Stimulated activated naive CD8-positive, alpha-beta T cell treated with anti-CD3 and anti-CD28 coated beads, Interleukin-15, Interleukin-2, amounts not matched to agents 100 ng/mL and 50 ng/mL, for 24 hours (primary cell): ENCODE measurements at regions not wholly inside any gene's neighbourhood (a gene's known extent, or its start where the extent isn't known, plus 50 kb on each side); places are given as distances from the start of the nearest gene placed in this dataset.

Source experiments
- H3K27ac Mint-ChIP-seq: one replicate; pipeline ENCODE4 v1.8.0; 2021; ENCODE audit warnings: mild to moderate bottlenecking, mixed read lengths
- H3K27me3 Mint-ChIP-seq: one replicate; pipeline ENCODE4 v1.8.0; 2021; ENCODE audit warnings: mixed read lengths
- H3K36me3 Mint-ChIP-seq: one replicate; pipeline ENCODE4 v1.8.0; 2021; ENCODE audit warnings: low read depth, mixed read lengths
- H3K4me1 Mint-ChIP-seq: one replicate; pipeline ENCODE4 v1.8.0; 2021; ENCODE audit warnings: low read depth, mixed read lengths
- H3K4me3 Mint-ChIP-seq: one replicate; pipeline ENCODE4 v1.8.0; 2021; ENCODE audit warnings: mild to moderate bottlenecking, mixed read lengths
- H3K9me3 Mint-ChIP-seq: one replicate; pipeline ENCODE4 v1.8.0; 2021; ENCODE audit warnings: mixed read lengths

DNA sequence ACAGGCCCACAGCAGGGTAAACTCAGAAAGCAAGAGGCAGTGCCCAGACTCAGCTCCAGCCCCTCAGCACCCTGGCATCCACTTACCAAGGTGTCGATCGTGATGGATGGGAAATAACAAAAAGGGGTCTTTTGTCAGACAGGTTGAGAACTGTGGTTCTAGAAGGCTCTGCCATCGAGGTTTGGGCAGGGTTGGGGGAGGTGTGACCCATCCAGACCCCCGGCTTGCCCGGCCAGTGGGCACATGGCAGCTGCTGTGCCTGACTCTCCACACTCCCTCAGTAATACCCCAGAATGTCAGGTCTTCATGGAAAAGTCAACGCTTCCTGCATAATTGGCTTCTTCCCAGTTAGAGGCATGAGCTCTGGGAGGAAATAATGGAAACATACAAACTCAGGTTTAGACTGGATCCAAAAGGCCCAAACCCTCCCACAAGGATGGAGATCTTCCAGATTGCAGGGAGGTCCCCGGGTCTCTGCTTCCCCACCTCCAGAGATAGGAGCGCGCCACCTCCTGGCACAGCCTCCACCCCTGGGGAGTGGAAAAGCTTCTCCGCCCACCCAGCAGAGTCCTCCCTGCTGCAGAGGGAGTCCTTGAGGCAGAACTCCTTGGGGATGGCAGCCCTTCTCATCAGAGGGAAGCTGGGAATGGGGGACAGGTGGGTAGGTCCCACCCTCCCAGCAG lies 149.8 kb upstream of the IQSEC1 start:
- Mint-ChIP-seq H3K4me1 (no peaks in the 10 kb centered on the region), H3K4me3 (no peak overlapping the region), H3K9me3 (no peaks in the 10 kb centered on the region), H3K36me3 (no peaks in the 10 kb centered on the region), H3K27ac (no peak overlapping the region), H3K27me3 (no peaks in the 10 kb centered on the region)

DNA sequence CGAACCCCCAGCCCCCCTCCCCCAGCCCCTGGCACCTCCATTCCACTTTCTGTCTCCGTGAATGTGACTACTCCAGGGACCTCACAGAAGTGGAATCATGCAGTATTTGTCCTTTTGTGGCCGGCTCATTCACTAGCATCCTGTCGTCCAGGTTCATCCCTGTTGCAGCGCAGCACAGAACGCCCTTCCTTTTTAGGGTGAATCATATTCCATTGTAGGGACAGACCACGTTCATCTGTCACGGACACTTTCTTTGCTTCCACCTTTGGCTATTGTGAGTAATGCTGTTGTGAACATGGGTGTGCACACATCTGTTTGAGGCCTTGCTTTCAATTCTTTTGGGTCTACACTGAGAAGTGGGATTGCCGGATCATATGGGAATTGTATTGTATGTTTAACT lies 148.9 kb upstream of the IQSEC1 start:
- Mint-ChIP-seq H3K4me3 (no peak overlapping the region), H3K27ac (no peak overlapping the region), H3K4me1 (no peaks in the 10 kb centered on the region), H3K27me3 (no peaks in the 10 kb centered on the region), H3K36me3 (no peaks in the 10 kb centered on the region), H3K9me3 (no peaks in the 10 kb centered on the region)

DNA sequence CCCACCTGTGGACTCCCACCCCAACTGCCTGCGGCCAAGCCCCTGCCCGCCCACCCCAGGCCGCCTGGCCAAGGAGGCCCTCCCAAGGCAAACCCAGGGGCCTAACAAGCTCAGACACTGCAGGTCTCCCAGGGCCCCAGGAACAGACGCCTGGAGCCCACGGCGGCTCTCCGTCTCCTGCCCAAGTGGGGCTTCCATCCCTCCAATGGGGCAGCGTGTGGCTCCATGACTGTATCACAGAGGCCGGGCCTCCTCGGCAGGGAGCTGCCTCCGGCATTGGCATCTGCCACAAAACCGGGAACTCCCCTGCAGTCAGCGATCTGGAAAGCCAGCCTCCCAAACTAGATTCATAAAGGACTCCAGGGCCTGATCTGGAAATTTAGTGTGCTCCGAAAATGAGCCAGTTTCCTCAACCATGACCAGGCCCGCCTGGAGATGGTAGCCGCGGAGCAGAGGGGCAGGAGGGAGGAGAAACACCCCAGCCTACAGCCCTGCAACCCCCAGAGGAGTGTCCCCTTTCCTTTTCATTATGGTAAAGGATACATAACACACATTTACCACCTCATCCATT lies 148.3 kb upstream of the IQSEC1 start:
- Mint-ChIP-seq H3K4me3 (no peak overlapping the region), H3K36me3 (no peaks in the 10 kb centered on the region), H3K27ac (no peak overlapping the region), H3K9me3 (no peaks in the 10 kb centered on the region), H3K27me3 (no peaks in the 10 kb centered on the region), H3K4me1 (no peaks in the 10 kb centered on the region)

DNA sequence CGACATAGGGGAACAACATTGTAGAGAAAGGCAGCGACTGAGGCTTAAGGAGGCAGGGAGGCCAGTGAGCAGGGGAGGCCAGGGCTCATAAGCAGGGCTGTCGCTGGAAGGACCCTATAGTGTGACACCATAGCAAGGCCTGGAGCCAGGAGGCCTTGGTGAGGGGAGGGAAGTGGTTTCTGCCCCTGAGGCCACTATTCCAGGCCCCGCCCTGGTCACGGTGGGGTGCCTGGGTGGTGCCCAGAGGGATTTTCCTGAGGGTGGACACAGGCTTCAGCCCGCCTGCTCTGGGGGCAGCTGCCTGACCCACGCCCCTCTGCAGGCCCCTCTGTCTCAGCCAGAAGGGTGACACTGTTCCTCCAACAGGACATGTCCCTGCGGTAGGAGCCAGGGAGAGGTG lies 147.8 kb upstream of the IQSEC1 start:
- no peak overlapping the region for H3K4me3 Mint-ChIP-seq
- H3K27ac Mint-ChIP-seq = no peak overlapping the region
- H3K4me1 Mint-ChIP-seq = no peaks in the 10 kb centered on the region
- no peaks in the 10 kb centered on the region for H3K27me3 Mint-ChIP-seq
- H3K36me3 Mint-ChIP-seq = no peaks in the 10 kb centered on the region
- H3K9me3 Mint-ChIP-seq = no peaks in the 10 kb centered on the region

DNA sequence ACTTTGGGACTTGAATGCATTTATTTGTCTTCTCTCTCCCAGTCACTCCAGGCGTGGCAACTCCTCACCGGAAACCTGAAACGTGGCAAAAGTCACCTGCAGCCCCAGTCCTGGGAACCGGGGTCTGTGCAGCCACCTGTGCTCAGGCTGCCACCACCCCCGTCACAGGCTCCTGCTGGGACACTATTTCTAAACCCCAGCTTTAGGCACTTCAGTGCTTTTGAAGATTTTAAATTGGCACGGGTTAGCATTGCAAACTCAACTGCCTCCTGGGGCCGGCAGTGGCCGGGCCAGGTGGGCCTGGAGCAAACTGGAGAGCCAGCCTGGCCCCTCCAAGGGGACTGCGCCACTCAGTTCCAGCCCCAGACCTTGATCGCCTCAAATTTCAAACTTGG lies 146.7 kb upstream of the IQSEC1 start:
- H3K4me1 Mint-ChIP-seq = no peaks in the 10 kb centered on the region
- no peaks in the 10 kb centered on the region for H3K36me3 Mint-ChIP-seq
- H3K27ac Mint-ChIP-seq = no peak overlapping the region
- H3K9me3 Mint-ChIP-seq = no peaks in the 10 kb centered on the region
- no peak overlapping the region for H3K4me3 Mint-ChIP-seq
- H3K27me3 Mint-ChIP-seq = no peaks in the 10 kb centered on the region

DNA sequence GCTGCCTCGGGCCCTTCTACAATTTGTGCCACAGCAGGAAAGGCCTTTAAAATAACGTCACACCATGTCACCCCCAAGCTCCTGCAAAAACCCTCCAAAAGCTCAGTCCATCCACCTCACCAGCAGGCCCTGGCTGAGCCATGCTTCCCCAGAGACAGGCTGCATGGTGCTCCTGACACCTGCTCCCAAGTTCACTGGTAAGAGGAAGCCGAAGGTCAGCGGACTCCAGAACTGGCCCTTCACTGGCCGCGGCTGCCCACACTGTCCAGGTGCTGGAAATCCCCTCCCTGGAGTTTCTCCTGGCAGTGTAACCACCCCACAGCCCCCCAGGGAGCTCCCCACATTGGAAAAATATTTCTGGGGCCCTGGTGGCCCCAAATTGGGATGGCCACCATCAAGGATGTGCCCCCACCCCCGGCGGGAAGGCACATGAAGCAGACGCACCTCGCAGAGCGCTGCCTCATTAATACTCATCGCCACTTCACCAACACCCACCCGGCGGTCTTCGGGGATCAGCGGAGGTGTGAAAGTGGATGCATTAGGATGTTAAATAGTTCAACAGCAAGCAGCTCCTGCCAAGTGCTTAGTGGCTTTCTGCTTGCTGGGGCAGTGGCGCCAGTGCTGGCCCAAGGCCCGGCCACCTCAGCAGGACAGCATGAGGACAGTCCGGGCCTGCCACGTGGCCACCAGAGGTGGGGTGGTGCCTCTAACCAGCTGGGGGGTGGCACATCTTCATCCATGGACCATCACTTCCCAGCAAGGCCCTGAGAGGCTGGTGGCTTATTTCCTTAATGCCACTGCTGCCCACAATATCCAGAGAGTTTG lies 146.1 kb upstream of the IQSEC1 start:
- Mint-ChIP-seq H3K4me1 (no peaks in the 10 kb centered on the region), H3K27ac (no peak overlapping the region), H3K27me3 (no peaks in the 10 kb centered on the region), H3K36me3 (no peaks in the 10 kb centered on the region), H3K4me3 (no peak overlapping the region), H3K9me3 (no peaks in the 10 kb centered on the region)

DNA sequence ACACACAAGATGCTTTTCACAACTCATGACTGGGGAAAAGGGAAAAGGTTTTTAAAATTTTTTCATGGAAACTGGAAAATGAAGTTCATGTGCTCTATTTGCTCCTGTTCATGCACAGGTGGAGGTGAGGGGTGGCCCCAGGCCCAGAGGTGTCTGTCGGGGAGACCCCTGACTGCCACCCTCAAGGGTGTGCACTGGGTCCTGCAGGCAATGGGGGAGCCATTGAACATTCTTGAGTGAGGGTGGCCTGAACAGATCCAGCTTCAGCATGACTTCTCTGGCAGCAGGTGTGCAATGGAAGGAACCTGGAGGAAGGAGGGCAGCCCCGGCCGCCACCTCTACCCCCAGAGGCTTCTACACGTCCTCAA lies 145.3 kb upstream of the IQSEC1 start:
- Mint-ChIP-seq H3K27me3 (peaks cover 3% of the 10 kb centered on the region), H3K9me3 (no peaks in the 10 kb centered on the region), H3K4me3 (no peak overlapping the region), H3K36me3 (no peaks in the 10 kb centered on the region), H3K4me1 (no peaks in the 10 kb centered on the region), H3K27ac (no peak overlapping the region)

DNA sequence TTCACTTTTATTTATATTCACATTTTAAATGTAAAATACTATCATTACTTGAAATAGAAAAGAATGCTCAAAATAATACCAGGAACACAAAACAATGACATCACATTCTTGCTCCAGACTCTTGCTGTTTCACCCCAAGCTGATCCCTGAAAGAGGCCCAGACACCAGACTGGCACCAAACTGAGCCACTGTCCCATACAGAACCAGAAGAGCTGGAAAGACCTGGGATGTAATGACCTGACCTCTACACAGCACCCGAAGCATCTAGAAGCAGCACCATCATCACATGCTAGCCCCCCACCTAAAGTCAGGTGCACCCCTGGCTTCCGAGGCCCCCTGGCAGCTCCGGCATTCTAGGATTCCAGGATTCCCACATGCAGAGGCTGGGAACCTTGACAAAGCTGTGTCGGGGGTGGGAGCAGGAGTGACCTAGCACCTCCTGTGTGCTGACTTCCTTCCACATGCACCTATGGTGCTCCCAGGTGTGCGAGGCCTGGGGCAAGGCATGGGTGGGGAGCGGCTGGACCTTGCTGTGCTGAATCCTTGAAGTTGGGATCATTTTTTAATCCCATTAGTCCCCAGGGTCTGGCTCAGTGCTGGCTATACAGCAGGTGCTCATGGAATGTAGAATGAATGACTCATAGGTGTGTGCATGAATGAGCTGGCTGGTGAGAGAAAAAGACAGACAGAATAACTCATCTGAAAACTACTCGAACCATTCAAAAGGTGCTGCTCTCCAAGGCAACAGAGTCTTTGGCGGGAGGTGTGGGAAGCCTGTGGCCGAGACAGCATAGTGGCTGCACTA lies 144.7 kb upstream of the IQSEC1 start:
- Mint-ChIP-seq H3K27ac (no peak overlapping the region), H3K27me3 (peaks cover 3% of the 10 kb centered on the region), H3K4me3 (no peak overlapping the region), H3K9me3 (no peaks in the 10 kb centered on the region), H3K36me3 (no peaks in the 10 kb centered on the region), H3K4me1 (no peaks in the 10 kb centered on the region)

DNA sequence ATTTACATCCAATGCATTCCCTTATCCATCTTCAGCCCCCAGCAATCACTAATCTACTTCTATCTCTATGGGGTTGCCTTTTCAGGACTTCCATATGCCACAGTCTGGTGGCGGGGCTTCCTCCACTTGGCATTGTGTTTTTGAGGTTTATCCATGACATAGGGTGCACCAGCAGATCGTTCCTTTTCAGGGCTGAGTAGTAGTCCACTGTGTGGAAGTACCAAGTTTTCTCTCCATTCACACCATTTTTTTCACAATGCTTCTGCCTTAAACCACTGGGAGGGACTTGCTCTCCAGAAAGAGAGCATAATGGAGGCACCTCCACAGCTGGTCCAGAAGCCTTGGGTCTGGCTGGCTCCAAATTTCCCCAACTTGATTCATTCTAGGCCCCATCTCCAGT lies 144.0 kb upstream of the IQSEC1 start:
- Mint-ChIP-seq H3K9me3 (no peaks in the 10 kb centered on the region), H3K4me3 (no peak overlapping the region), H3K4me1 (no peaks in the 10 kb centered on the region), H3K36me3 (no peaks in the 10 kb centered on the region), H3K27ac (no peak overlapping the region), H3K27me3 (peaks cover 3% of the 10 kb centered on the region)

DNA sequence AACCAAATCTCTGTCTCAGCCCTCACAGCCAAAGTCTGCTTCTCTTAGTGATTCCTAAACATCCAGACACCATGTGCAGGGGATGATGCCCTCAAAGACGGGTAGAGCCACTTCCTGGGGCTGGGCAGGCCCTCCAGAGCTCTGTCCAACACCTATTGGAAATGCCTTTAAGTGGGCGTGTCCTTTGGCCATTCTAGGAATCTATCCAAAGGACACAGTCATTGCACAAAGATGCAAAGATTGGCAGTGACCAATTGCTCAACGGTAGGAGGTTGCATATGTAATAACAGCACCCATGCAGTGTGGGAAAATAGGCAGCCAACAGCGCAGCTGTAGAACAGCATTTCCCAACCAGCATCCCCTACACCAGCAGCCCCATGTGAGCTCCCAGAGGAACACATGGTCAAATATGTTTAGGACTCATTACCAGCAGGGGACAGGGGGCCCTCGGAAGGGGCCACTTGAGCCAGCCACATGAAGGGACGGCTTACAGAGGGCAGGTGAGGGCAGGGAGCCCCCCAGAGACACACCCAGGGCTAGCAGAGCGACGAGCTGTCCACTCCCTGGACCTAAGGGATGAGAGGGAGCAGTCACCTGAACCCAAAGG lies 142.8 kb upstream of the IQSEC1 start:
- H3K4me1 Mint-ChIP-seq = no peaks in the 10 kb centered on the region
- H3K9me3 Mint-ChIP-seq = no peaks in the 10 kb centered on the region
- H3K4me3 Mint-ChIP-seq = no peak overlapping the region
- H3K27me3 Mint-ChIP-seq = peaks cover 3% of the 10 kb centered on the region
- no peaks in the 10 kb centered on the region for H3K36me3 Mint-ChIP-seq
- no peak overlapping the region for H3K27ac Mint-ChIP-seq

DNA sequence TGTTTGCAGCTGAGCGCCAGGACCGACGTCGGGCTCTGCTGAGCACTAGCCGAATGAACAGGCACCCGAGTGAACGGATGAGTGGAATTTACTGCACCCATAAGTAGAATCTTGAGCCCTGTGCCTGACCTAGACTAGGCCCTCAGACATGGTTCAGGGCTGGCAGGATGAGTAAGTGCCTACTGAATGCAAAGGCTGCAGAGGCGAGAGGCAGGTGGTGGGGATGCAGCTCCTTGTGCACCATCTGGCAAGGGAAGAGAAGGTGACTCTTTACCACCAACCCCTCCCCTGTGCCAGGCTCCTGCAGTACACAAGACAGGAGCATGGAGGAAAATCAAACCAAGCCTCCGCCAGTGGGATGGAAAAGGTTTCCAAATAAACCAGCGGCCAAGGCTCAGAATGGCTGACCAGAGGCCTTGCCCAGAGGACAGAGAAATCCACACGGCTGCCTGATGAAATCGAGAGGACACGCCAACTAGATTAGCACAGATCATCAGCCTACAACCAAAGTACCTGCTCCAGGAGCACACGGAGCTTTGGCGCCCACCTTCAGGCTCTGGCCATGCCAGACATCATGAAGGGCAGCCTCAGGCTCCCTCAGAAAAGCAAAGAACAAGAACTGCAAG lies 141.7 kb upstream of the IQSEC1 start:
- H3K9me3 Mint-ChIP-seq = no peaks in the 10 kb centered on the region
- no peak overlapping the region for H3K4me3 Mint-ChIP-seq

DNA sequence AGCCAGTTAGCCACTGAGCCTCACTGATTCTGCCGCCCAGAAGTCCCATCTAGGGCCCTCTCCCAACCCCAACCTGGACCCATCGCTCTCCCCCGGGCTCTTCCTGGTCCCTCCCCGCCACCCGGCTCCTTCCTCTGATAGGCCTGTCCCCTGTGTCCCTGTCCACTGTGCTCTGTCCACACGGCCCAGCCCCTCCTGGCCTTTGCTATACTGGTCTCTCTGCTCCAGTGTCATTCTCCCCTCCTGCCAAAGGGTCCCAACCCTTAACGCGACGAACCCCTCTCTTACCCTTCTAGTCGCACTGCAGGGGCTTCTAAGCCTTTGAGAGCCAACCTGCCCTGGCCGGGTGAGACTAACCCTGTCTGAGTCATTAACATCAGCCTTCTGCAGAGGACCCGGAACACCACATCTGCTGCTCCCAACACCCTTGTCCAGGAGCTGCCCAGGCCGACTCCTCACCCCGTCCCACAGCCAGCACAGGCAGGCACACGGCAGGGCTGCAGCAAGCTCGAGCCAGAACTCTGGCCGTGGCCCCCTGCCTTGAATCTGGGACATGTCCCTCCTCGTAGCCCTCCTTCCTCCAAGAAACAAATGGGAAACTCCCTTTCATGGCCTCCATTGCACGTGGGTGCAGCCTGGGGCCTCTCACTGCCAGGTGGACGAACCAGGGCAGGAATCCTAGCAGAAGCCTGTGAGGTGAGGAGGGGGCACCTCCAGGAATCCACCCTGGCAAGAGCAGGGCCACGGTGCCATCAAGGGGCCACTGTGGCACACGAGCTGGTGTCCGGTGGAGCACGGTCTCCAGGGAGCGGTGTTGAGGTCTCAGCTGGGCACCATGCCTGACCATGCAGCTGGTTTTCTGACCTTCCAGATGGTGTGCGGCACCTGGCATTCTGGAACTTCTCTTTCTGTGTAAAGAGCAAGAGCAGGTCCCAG lies 140.9 kb upstream of the IQSEC1 start:
- no peak overlapping the region for H3K27ac Mint-ChIP-seq
- no peaks in the 10 kb centered on the region for H3K9me3 Mint-ChIP-seq
- H3K36me3 Mint-ChIP-seq = no peaks in the 10 kb centered on the region
- no peak overlapping the region for H3K4me3 Mint-ChIP-seq
- no peaks in the 10 kb centered on the region for H3K4me1 Mint-ChIP-seq
- peaks cover 3% of the 10 kb centered on the region for H3K27me3 Mint-ChIP-seq

More for the DNA sequence above, 141.7 kb upstream of the IQSEC1 start:
- Mint-ChIP-seq H3K4me1 (no peaks in the 10 kb centered on the region), H3K27ac (no peak overlapping the region), H3K36me3 (no peaks in the 10 kb centered on the region), H3K27me3 (peaks cover 3% of the 10 kb centered on the region)

DNA sequence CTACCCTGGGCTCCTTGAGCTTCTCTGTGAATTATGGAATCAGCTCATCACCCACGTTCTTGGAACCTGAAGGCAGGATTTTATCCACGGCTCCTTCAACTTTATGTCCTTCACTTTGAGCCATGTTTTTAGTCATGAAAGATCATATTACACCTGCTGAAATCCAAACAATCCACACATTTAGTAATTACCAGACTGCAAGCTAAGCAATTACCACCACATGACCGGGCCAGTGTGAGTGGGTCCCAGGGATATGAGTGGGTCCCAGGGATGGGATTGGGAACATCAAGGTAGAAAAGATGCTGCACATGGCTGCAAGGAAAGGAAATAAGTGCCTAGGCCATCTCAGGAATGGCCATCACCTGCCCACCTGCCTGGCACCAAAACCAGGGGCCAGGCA lies 140.3 kb upstream of the IQSEC1 start:
- no peak overlapping the region for H3K27ac Mint-ChIP-seq
- H3K36me3 Mint-ChIP-seq = no peaks in the 10 kb centered on the region

More for the DNA sequence above, 140.3 kb upstream of the IQSEC1 start:
- Mint-ChIP-seq H3K27me3 (peaks cover 3% of the 10 kb centered on the region), H3K4me3 (no peak overlapping the region), H3K4me1 (no peaks in the 10 kb centered on the region), H3K9me3 (no peaks in the 10 kb centered on the region)
